Erythroblast (primary cell): ENCODE measurements at regions not wholly inside any gene's neighbourhood (a gene's known extent, or its start where the extent isn't known, plus 50 kb on each side); places are given as distances from the start of the nearest gene placed in this dataset.

ENCODE experiments used
- GATA1 ChIP-seq: IDR thresholded peaks from 2 replicates; pipeline ENCODE4 v1.6.1; 2011; ENCODE audit warnings: low read depth, mild to moderate bottlenecking, control low read depth, low read length, moderate library complexity
- POLR2A ChIP-seq: IDR thresholded peaks from 2 replicates; pipeline ENCODE4 v1.6.1; 2011; ENCODE audit warnings: mild to moderate bottlenecking, low read length

DNA sequence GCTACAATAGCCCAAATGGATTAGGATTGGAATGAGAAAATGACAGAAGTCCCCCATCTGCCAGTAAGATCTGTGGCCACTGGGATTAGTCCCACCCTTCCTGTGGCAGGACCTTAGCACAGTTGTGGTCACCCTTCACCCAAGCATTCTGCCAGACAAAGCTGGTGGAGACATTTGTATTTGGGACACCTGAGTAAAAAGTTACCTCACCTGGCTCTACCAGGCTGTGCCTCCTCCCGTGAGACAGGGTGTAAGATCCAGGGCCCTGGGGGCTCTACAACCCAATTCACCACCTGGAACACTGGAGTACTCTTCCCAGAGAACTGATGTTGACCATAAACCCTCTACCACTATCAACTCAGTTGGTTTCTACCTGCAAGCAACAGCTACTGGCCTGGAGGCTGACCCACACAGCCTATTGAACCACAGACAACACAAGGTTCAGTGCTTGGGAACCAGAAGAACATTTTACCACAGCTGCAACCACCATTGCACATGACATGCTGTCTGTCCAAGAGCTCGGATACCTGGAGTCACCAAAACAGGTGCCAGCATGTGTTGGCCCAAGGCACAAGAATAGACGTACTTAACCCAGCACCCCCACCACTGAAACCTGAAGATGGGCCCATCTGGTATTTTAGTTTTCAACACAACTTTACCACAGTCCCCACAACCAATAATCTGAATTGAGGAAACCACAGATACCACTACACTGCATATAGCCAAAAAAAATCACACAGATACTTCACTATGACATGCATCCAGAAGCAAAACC, 1686.7 kb downstream of the SI start:
- TF ChIP-seq POLR2A = no peak
- no peak for TF ChIP-seq GATA1
